ENCODE measurements at regions not wholly inside any gene's neighbourhood (a gene's known extent, or its start where the extent isn't known, plus 50 kb on each side); places are given as distances from the start of the nearest gene placed in this dataset.

- TF ChIP-seq GATA2 (IDR thresholded peaks at IDR 0.05; ENCODE audit: low read depth, low read length) (no peak), GATA3 (IDR thresholded peaks at IDR 0.05; ENCODE audit: low read depth, low read length) (no peak)
These were observed 373.3 kb upstream of the GALNT5 start for GRCh38 chr2:156884216-156884615.

GRCh38 chr2:156890529-156891148 lies 366.9 kb upstream of the GALNT5 start:
- TF ChIP-seq GATA3 (IDR thresholded peaks at IDR 0.05; ENCODE audit: low read depth, low read length), result no peak
- no peak for TF ChIP-seq GATA2 (IDR thresholded peaks at IDR 0.05; ENCODE audit: low read depth, low read length)

- TF ChIP-seq GATA2 (IDR thresholded peaks at IDR 0.05; ENCODE audit: low read depth, low read length), result no peak
These were observed 365.9 kb upstream of the GALNT5 start for GRCh38 chr2:156891609-156892008.

GRCh38 chr2:156892467-156893281 lies 364.8 kb upstream of the GALNT5 start:
- no peak for TF ChIP-seq GATA3 (IDR thresholded peaks at IDR 0.05; ENCODE audit: low read depth, low read length)
- no peak for TF ChIP-seq GATA2 (IDR thresholded peaks at IDR 0.05; ENCODE audit: low read depth, low read length)

GRCh38 chr2:156896294-156896693 lies 361.2 kb upstream of the GALNT5 start:
- TF ChIP-seq GATA2 (IDR thresholded peaks at IDR 0.05; ENCODE audit: low read depth, low read length), result no peak
- TF ChIP-seq GATA3 (IDR thresholded peaks at IDR 0.05; ENCODE audit: low read depth, low read length), result no peak

GRCh38 chr2:156897548-156897947 lies 360.0 kb upstream of the GALNT5 start:
- TF ChIP-seq GATA3 (IDR thresholded peaks at IDR 0.05; ENCODE audit: low read depth, low read length), result no peak
- TF ChIP-seq GATA2 (IDR thresholded peaks at IDR 0.05; ENCODE audit: low read depth, low read length), result no peak

- TF ChIP-seq GATA2 (IDR thresholded peaks at IDR 0.05; ENCODE audit: low read depth, low read length) (no peak), GATA3 (IDR thresholded peaks at IDR 0.05; ENCODE audit: low read depth, low read length) (no peak)
These were observed 356.0 kb upstream of the GALNT5 start for GRCh38 chr2:156901373-156902031.

- TF ChIP-seq GATA2 (IDR thresholded peaks at IDR 0.05; ENCODE audit: low read depth, low read length) (no peak), GATA3 (IDR thresholded peaks at IDR 0.05; ENCODE audit: low read depth, low read length) (no peak)
These were observed 354.2 kb upstream of the GALNT5 start for GRCh38 chr2:156903335-156903734.

- TF ChIP-seq GATA3 (IDR thresholded peaks at IDR 0.05; ENCODE audit: low read depth, low read length), result no peak
- TF ChIP-seq GATA2 (IDR thresholded peaks at IDR 0.05; ENCODE audit: low read depth, low read length), result no peak
These were observed 349.7 kb upstream of the GALNT5 start for GRCh38 chr2:156907806-156908205.

GRCh38 chr2:156908825-156909224 lies 348.7 kb upstream of the GALNT5 start:
- TF ChIP-seq GATA3 (IDR thresholded peaks at IDR 0.05; ENCODE audit: low read depth, low read length) (no peak), GATA2 (IDR thresholded peaks at IDR 0.05; ENCODE audit: low read depth, low read length) (no peak)

- TF ChIP-seq GATA3 (IDR thresholded peaks at IDR 0.05; ENCODE audit: low read depth, low read length) (no peak), GATA2 (IDR thresholded peaks at IDR 0.05; ENCODE audit: low read depth, low read length) (no peak)
These were observed 347.5 kb upstream of the GALNT5 start for GRCh38 chr2:156909983-156910382.

GRCh38 chr2:156915332-156915731 lies 342.2 kb upstream of the GALNT5 start:
- TF ChIP-seq GATA2 (IDR thresholded peaks at IDR 0.05; ENCODE audit: low read depth, low read length) (no peak), GATA3 (IDR thresholded peaks at IDR 0.05; ENCODE audit: low read depth, low read length) (no peak)

GRCh38 chr2:156918410-156918809 lies 339.1 kb upstream of the GALNT5 start:
- TF ChIP-seq GATA2 (IDR thresholded peaks at IDR 0.05; ENCODE audit: low read depth, low read length), result no peak
- TF ChIP-seq GATA3 (IDR thresholded peaks at IDR 0.05; ENCODE audit: low read depth, low read length), result no peak

GRCh38 chr2:156930423-156930822 lies 327.1 kb upstream of the GALNT5 start:
- TF ChIP-seq GATA3 (IDR thresholded peaks at IDR 0.05; ENCODE audit: low read depth, low read length) (no peak), GATA2 (IDR thresholded peaks at IDR 0.05; ENCODE audit: low read depth, low read length) (no peak)
